ENCODE measurements at regions not wholly inside any gene's neighbourhood (a gene's known extent, or its start where the extent isn't known, plus 50 kb on each side); places are given as distances from the start of the nearest gene placed in this dataset.

DNA sequence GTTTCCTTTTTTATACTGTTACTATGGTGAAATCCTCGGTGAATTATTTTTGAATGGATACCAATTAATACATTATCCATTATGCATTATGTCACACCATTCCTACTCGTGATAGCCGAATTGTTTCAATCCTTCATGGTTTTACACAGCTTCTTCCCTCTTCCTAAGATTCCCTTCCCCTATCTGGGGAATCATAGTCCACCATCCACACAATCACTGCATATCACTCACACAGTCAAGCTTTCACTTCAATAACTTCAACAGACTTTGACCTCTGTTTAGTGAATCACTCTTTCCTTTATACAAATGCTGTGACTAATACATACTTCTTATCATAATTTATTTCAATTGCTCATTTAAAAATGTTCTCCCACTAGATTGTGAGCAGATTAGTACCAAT is 1108.1 kb upstream of the LRRTM1 start:
- Histone ChIP-seq H3K36me3 (no peaks in the 10 kb centered on the region), H3K4me3 (no peak overlapping the region), H3K27ac (no peak overlapping the region), H3K4me1 (no peaks in the 10 kb centered on the region), H3K9me3 (peaks cover 0 to 2% of the 10 kb centered on the region in 2 donors), H3K27me3 (no peaks in the 10 kb centered on the region)
- DNase-seq (no peak), ATAC-seq (no peak)
- TF ChIP-seq, protein P1, sequence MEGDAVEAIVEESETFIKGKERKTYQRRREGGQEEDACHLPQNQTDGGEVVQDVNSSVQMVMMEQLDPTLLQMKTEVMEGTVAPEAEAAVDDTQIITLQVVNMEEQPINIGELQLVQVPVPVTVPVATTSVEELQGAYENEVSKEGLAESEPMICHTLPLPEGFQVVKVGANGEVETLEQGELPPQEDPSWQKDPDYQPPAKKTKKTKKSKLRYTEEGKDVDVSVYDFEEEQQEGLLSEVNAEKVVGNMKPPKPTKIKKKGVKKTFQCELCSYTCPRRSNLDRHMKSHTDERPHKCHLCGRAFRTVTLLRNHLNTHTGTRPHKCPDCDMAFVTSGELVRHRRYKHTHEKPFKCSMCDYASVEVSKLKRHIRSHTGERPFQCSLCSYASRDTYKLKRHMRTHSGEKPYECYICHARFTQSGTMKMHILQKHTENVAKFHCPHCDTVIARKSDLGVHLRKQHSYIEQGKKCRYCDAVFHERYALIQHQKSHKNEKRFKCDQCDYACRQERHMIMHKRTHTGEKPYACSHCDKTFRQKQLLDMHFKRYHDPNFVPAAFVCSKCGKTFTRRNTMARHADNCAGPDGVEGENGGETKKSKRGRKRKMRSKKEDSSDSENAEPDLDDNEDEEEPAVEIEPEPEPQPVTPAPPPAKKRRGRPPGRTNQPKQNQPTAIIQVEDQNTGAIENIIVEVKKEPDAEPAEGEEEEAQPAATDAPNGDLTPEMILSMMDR (IDR thresholded peaks at IDR 0.05): no peak
- intact Hi-C loops (cut with DNase I): no loop called here

GRCh38 chr2:81403508-81403907 is 1099.0 kb upstream of the LRRTM1 start:
- H3K27me3 ChIP-seq: no peaks in the 10 kb centered on the region
- no peaks in the 10 kb centered on the region for H3K9me3 ChIP-seq
- H3K27ac ChIP-seq: no peak overlapping the region
- H3K4me3 ChIP-seq: no peak overlapping the region
- H3K36me3 ChIP-seq: no peaks in the 10 kb centered on the region
- intact Hi-C loops (cut with DNase I): no loop called here
- no peak for ATAC-seq
- no peaks in the 10 kb centered on the region for H3K4me1 ChIP-seq
- TF ChIP-seq, protein P1 (IDR thresholded peaks at IDR 0.05): no peak
- no peak for DNase-seq

- Histone ChIP-seq H3K4me3 (no peak overlapping the region), H3K36me3 (no peaks in the 10 kb centered on the region), H3K27ac (no peak overlapping the region), H3K9me3 (peaks cover 0 to 6% of the 10 kb centered on the region in 2 donors), H3K4me1 (no peaks in the 10 kb centered on the region), H3K27me3 (no peaks in the 10 kb centered on the region)
- no peak for ATAC-seq
- intact Hi-C loops (cut with DNase I): no loop called here
- TF ChIP-seq, protein P1 (IDR thresholded peaks at IDR 0.05): no peak
- DNase-seq: no peak
Measured at GRCh38 chr2:81396417-81397019, 1092.0 kb upstream of the LRRTM1 start.

GRCh38 chr2:81395746-81396145 is 1091.2 kb upstream of the LRRTM1 start:
- H3K27ac ChIP-seq: no peak overlapping the region
- no peak overlapping the region for H3K4me3 ChIP-seq
- TF ChIP-seq, protein P1 (IDR thresholded peaks at IDR 0.05): no peak
- peaks cover 0 to 10% of the 10 kb centered on the region in 2 donors for H3K9me3 ChIP-seq
- ATAC-seq (no peak), DNase-seq (no peak)
- H3K27me3 ChIP-seq: no peaks in the 10 kb centered on the region
- H3K4me1 ChIP-seq: no peaks in the 10 kb centered on the region
- H3K36me3 ChIP-seq: no peaks in the 10 kb centered on the region
- intact Hi-C loops (cut with DNase I): no loop called here

- H3K27me3 ChIP-seq: no peaks in the 10 kb centered on the region
Measured at GRCh38 chr2:81389203-81389602, 1084.7 kb upstream of the LRRTM1 start.

More at GRCh38 chr2:81389203-81389602, 1084.7 kb upstream of the LRRTM1 start:
- Histone ChIP-seq H3K4me1 (no peaks in the 10 kb centered on the region), H3K4me3 (no peak overlapping the region), H3K36me3 (no peaks in the 10 kb centered on the region), H3K27ac (no peak overlapping the region), H3K9me3 (peaks cover 0 to 27% of the 10 kb centered on the region in 2 donors)
- intact Hi-C loops (cut with DNase I): no loop called here
- no peak for ATAC-seq
- TF ChIP-seq, protein P1 (IDR thresholded peaks at IDR 0.05): no peak
- no peak for DNase-seq

All from left lung (tissue), 4 donors.